K562 (cell line): ENCODE measurements at regions not wholly inside any gene's neighbourhood (a gene's known extent, or its start where the extent isn't known, plus 50 kb on each side); places are given as distances from the start of the nearest gene placed in this dataset.

Experiments
- ATF6 ChIP-seq: sonication (generic); formaldehyde crosslinking; IDR thresholded peaks from 2 replicates; pipeline ENCODE4 v1.4.0; 2020; ENCODE audit warnings: mild to moderate bottlenecking, missing genetic modification reagents
- FOXA1 ChIP-seq: fragments of 450-650 bp; IDR thresholded peaks from 2 replicates; pipeline ENCODE4 v1.6.1; 2016; ENCODE audit warnings: mild to moderate bottlenecking, borderline replicate concordance
- HNRNPL ChIP-seq: fragments of 200-400 bp; formaldehyde crosslinking; IDR thresholded peaks from 2 replicates; pipeline ENCODE4 v1.6.1; 2017; ENCODE audit warnings: low read depth, mild to moderate bottlenecking, low read length
- LEF1 ChIP-seq: fragments of 450-650 bp; IDR thresholded peaks from 2 replicates; pipeline ENCODE4 v1.6.1; 2016; ENCODE audit warnings: mild to moderate bottlenecking
- MTF1 ChIP-seq: fragments of 250-450 bp; sonication (Bioruptor Pico); IDR thresholded peaks from 2 replicates; pipeline ENCODE4 v1.9.0; 2021; ENCODE audit warnings: moderate library complexity, mild to moderate bottlenecking, inconsistent platforms, borderline replicate concordance
- PHB2 ChIP-seq: fragments of 450-650 bp; IDR thresholded peaks from 2 replicates; pipeline ENCODE4 v1.6.1; 2017; ENCODE audit warnings: low read depth
- POLR2H ChIP-seq: IDR thresholded peaks from 2 replicates; pipeline ENCODE4 v1.6.1; 2016; ENCODE audit warnings: missing genetic modification characterization, low read depth, mild to moderate bottlenecking, control low read depth, missing compliant biosample characterization, moderate library complexity
- RBM17 ChIP-seq: fragments of 200-400 bp; formaldehyde crosslinking; IDR thresholded peaks from 2 replicates; pipeline ENCODE4 v1.6.1; 2017; ENCODE audit warnings: low read depth, mild to moderate bottlenecking, low read length, borderline replicate concordance
- RCOR1 ChIP-seq, 2 experiments: IDR thresholded peaks; 2 replicates each; pipeline ENCODE4 v1.6.1; 2012; ENCODE audit warnings: low read depth in 2 of 2, low read length in 2 of 2, borderline replicate concordance in 1 of 2, improper control_type of control experiment in 1 of 2

GRCh38 chr3:14265246-14265962, 86.8 kb downstream of the LSM3 start (continued):
- TF ChIP-seq FOXA1 (no peak), PHB2 (no peak), RBM17 (no peak), HNRNPL (no peak), ATF6 (CRISPR knock-in tag) (no peak), MTF1 (CRISPR knock-in tag) (no peak), LEF1 (peak; percentile 60; the same call in 1 of the 2 replicates), POLR2H (no peak), RCOR1 (IDR thresholded peaks at IDR 0.05; ENCODE audit: borderline replicate concordance in 1 of 2, low read depth in 2 of 2, low read length in 2 of 2) (peak in 1 of 2 experiments; percentile 89; a peak in 2 of 4 replicates)
